GM13976 (cell line): ENCODE measurements at regions not wholly inside any gene's neighbourhood (a gene's known extent, or its start where the extent isn't known, plus 50 kb on each side); places are given as distances from the start of the nearest gene placed in this dataset.

Experiments
- DNase-seq: peaks from one replicate; pipeline ENCODE4 v3.0.0; 2012; ENCODE audit warnings: low spot score
- in situ Hi-C: fragments of 300-500 bp; cut with MboI; formaldehyde crosslinking; loops from one replicate; pipeline ENCODE4 v1.12.0; 2022; ENCODE audit warnings: low sequenced_read_pairs, mixed read lengths, inconsistent platforms; ENCODE audit not compliant: unreplicated experiment
- TF ChIP-seq, protein P1 (sequence below): IDR thresholded peaks from 2 replicates; pipeline ENCODE4 v1.5.1; 2012; ENCODE audit warnings: borderline replicate concordance, mild to moderate bottlenecking; ENCODE audit not compliant: insufficient read depth; ENCODE audit errors: extremely low read depth, missing control alignments, control extremely low read depth

DNA sequence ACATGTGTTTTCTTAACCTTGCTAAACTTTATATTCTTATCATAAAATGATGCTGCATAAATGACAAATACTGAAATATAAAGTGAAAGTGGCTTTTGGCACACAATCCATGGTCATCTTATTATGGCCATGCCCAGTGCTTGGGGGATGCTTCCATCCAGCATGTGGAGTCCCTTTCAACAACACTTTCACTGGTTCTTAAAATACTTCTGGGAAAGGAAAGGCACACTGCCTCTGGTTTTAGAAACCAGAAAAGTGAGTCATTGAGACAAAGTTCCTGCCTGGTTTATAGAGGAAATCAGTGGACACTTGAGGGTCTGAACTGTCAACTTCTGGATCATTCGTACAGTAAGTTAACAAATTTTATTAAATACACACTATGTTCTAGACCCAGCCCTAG lies 248.0 kb upstream of the ADAMTS3 start:
- no peak for DNase-seq
- in situ Hi-C loops: no loop called here
- TF ChIP-seq, protein P1, sequence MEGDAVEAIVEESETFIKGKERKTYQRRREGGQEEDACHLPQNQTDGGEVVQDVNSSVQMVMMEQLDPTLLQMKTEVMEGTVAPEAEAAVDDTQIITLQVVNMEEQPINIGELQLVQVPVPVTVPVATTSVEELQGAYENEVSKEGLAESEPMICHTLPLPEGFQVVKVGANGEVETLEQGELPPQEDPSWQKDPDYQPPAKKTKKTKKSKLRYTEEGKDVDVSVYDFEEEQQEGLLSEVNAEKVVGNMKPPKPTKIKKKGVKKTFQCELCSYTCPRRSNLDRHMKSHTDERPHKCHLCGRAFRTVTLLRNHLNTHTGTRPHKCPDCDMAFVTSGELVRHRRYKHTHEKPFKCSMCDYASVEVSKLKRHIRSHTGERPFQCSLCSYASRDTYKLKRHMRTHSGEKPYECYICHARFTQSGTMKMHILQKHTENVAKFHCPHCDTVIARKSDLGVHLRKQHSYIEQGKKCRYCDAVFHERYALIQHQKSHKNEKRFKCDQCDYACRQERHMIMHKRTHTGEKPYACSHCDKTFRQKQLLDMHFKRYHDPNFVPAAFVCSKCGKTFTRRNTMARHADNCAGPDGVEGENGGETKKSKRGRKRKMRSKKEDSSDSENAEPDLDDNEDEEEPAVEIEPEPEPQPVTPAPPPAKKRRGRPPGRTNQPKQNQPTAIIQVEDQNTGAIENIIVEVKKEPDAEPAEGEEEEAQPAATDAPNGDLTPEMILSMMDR: no peak

DNA sequence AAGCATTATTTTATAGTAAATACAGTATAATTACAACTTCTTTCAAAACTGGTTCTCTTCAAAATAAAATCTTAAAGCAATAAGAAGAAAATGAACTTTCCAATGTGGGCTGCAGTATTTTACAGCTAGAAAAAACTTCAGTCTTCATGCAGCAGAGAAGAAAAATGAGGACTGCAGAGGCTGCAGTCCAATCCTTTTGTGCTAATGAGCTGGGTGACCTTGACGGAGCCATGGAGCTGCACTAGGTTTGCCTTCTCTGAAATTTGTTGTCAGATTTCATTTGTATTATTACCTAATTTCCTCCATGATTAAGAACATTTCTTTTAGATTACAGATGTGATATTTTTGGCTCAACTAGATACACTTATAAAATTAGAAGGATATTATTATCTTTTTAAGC lies 245.2 kb upstream of the ADAMTS3 start:
- TF ChIP-seq, protein P1: no peak
- in situ Hi-C loops: no loop called here
- DNase-seq: no peak

DNA sequence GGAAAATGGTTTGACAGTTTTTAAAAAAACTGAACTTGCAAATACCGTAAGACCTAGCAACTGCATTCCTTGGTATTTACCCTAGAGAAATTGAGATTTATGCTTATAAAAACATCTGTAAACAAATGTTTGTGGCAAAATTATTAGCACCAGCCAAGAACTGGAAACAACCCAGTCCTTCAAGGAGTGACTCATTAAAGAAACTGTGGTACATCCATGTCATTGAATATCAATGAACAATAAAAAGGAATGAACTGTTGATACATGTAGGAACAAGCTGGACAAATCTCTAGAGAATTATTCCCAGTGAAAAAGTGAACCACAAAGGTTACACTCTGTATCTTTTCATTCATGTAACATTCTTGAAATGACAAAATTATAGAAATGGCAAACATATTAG lies 240.2 kb upstream of the ADAMTS3 start:
- in situ Hi-C loops: no loop called here
- TF ChIP-seq, protein P1: no peak
- DNase-seq: no peak

DNA sequence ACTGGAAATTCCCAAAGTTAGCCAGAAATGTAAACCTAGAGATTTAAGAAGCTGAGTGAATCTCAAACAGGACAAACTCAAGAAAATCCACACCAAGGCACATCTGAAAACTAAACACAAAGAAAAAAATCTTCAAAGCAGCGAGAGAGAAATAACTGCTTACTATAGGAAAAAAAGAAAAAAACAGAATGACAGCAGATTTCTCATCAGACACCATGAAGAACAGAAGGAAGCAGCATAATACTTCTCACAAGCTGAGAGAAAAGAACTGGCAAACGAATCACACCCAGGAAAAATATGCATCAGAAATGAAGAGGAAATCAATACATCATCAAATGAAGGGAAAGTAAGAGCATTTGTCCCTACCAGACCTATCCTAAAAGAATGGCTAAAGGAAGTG lies 236.3 kb upstream of the ADAMTS3 start:
- no peak for DNase-seq
- in situ Hi-C loops: no loop called here
- TF ChIP-seq, protein P1: no peak

DNA sequence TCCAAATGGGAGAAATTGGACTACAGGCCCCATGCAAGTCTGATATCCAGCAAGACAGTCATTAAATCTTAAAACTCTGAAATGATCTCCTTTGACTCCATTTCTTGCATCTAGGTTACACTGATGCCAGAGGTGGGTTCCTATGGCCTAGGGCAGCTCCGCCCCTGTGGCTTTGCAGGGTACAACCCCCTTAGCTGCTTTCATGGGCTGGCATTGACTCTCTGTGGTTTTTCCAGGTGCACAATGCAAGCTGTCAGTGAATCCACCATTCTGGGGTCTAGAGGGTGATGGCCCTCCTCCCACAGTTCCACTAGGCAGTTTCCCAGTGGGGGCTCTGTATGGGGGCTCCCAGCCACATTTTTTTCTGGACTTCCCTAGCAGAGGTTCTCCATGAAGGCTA lies 228.5 kb upstream of the ADAMTS3 start:
- no peak for DNase-seq
- TF ChIP-seq, protein P1: no peak
- in situ Hi-C loops: no loop called here

DNA sequence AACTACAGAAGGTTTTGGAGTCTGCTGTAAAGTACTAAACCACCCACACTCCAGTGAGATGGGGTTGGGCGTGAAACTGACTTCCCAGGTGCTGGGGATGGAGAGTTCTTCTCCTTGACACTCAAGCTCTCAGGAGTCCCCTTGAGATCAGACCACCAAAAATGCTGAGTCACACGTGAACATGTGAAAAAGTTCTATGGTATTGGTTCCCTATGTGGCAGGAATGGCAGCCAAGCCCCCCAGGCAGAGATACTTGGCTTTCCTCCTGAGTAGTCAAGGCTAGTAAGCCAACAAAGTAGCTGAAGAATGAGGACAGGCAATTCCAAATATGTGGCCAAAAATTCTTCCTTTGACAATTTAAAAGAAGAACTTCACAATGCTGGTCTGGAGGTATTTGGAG lies 222.0 kb upstream of the ADAMTS3 start:
- TF ChIP-seq, protein P1: no peak
- in situ Hi-C loops: no loop called here
- no peak for DNase-seq

DNA sequence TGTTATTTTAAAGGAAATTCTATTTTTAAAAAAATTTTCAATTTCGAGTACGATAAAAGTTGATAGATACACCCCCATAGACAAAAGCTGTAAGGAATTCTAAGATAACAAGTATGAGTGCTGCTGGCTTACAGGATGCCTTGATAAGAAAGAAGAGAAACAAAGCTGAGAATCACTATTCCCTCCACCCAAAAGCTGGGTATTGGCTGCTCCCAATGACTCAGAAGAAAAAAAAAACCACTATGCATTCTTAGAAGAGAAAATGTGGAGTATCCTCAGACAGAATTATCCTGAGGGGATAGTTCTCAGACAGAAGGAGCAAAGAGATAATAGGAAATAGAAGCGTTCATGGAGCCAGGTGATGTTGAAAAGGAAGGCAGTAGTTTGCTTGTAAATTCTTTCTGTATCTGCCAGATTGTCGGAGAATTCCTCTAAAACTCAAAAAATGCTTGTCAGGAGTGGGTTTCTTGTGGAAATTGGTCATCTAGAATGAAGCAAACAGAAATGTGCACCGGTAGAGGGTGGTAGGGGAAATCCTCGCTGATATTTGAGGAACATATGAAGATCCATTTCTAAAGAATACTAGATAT lies 217.5 kb upstream of the ADAMTS3 start:
- DNase-seq: no peak
- in situ Hi-C loops: no loop called here
- TF ChIP-seq, protein P1: no peak
